SJCRH30 (cell line): ENCODE measurements at regions not wholly inside any gene's neighbourhood (a gene's known extent, or its start where the extent isn't known, plus 50 kb on each side); places are given as distances from the start of the nearest gene placed in this dataset.

ENCODE experiments used
- DNase-seq, 2 experiments: peaks; one replicate each; pipeline ENCODE4 v3.0.0-alpha.2; 2015 to 2020
- H3K27ac ChIP-seq: fragments of 250-450 bp; sonication (Bioruptor Pico); 2 replicates; pipeline ENCODE4 v1.5.1; 2020; ENCODE audit warnings: mild to moderate bottlenecking, moderate library complexity
- H3K27me3 ChIP-seq: fragments of 250-450 bp; sonication (Bioruptor Pico); 2 replicates; pipeline ENCODE4 v1.5.1; 2020; ENCODE audit warnings: mild to moderate bottlenecking, moderate library complexity
- H3K36me3 ChIP-seq: fragments of 250-450 bp; sonication (Bioruptor Pico); 2 replicates; pipeline ENCODE4 v1.5.1; 2020; ENCODE audit warnings: mild to moderate bottlenecking, moderate library complexity
- H3K4me1 ChIP-seq: fragments of 250-450 bp; sonication (Bioruptor Pico); 2 replicates; pipeline ENCODE4 v1.5.1; 2020; ENCODE audit warnings: mild to moderate bottlenecking, moderate library complexity
- H3K4me3 ChIP-seq: fragments of 250-450 bp; sonication (Bioruptor Pico); 2 replicates; pipeline ENCODE4 v1.5.1; 2020; ENCODE audit warnings: mild to moderate bottlenecking, moderate library complexity
- H3K9me3 ChIP-seq: fragments of 250-450 bp; sonication (Bioruptor Pico); replicated peaks from 2 replicates; pipeline ENCODE4 v1.5.1; 2020; ENCODE audit warnings: mild to moderate bottlenecking, moderate library complexity

GRCh38 chr6:14031516-14031915, 86.1 kb upstream of the CD83 start:
- H3K27ac ChIP-seq: no peak overlapping the region
- no peaks in the 10 kb centered on the region for H3K4me1 ChIP-seq
- no peak for DNase-seq
- H3K27me3 ChIP-seq: no peaks in the 10 kb centered on the region; the same call in 1 of the 2 replicates
- H3K9me3 ChIP-seq: no peaks in the 10 kb centered on the region
- H3K4me3 ChIP-seq: no peak overlapping the region
- no peaks in the 10 kb centered on the region for H3K36me3 ChIP-seq

GRCh38 chr6:14035071-14035847, 82.3 kb upstream of the CD83 start:
- no peaks in the 10 kb centered on the region; the same call in 1 of the 2 replicates for H3K27me3 ChIP-seq
- no peaks in the 10 kb centered on the region for H3K36me3 ChIP-seq
- no peaks in the 10 kb centered on the region for H3K4me1 ChIP-seq
- no peaks in the 10 kb centered on the region for H3K9me3 ChIP-seq
- no peak overlapping the region for H3K27ac ChIP-seq
- no peak overlapping the region for H3K4me3 ChIP-seq
- DNase-seq: no peak

- no peaks in the 10 kb centered on the region for H3K4me1 ChIP-seq
- no peak for DNase-seq
- H3K27me3 ChIP-seq: no peaks in the 10 kb centered on the region; the same call in 1 of the 2 replicates
- no peak overlapping the region for H3K4me3 ChIP-seq
- H3K9me3 ChIP-seq: no peaks in the 10 kb centered on the region
- no peak overlapping the region for H3K27ac ChIP-seq
- no peaks in the 10 kb centered on the region for H3K36me3 ChIP-seq
Measured at GRCh38 chr6:14035874-14036273, 81.7 kb upstream of the CD83 start.

- Histone ChIP-seq H3K36me3 (no peaks in the 10 kb centered on the region), H3K27me3 (no peaks in the 10 kb centered on the region; the same call in 1 of the 2 replicates), H3K4me3 (no peak overlapping the region), H3K4me1 (no peaks in the 10 kb centered on the region), H3K9me3 (no peaks in the 10 kb centered on the region), H3K27ac (no peak overlapping the region)
- DNase-seq: no peak
Measured at GRCh38 chr6:14036911-14037310, 80.7 kb upstream of the CD83 start.

GRCh38 chr6:14037402-14038277, 79.9 kb upstream of the CD83 start:
- no peak for DNase-seq
- Histone ChIP-seq H3K4me1 (no peaks in the 10 kb centered on the region), H3K9me3 (no peaks in the 10 kb centered on the region), H3K36me3 (no peaks in the 10 kb centered on the region), H3K4me3 (no peak overlapping the region), H3K27ac (no peak overlapping the region), H3K27me3 (no peaks in the 10 kb centered on the region; the same call in 1 of the 2 replicates)

GRCh38 chr6:14038467-14039437, 78.8 kb upstream of the CD83 start:
- Histone ChIP-seq H3K4me3 (no peak overlapping the region), H3K36me3 (no peaks in the 10 kb centered on the region), H3K27ac (no peak overlapping the region)

GRCh38 chr6:14040042-14040441, 77.5 kb upstream of the CD83 start:
- Histone ChIP-seq H3K9me3 (no peaks in the 10 kb centered on the region), H3K4me3 (no peak overlapping the region), H3K27ac (no peak overlapping the region), H3K4me1 (no peaks in the 10 kb centered on the region), H3K36me3 (no peaks in the 10 kb centered on the region), H3K27me3 (no peaks in the 10 kb centered on the region; the same call in 1 of the 2 replicates)
- DNase-seq: no peak

More at GRCh38 chr6:14038467-14039437, 78.8 kb upstream of the CD83 start:
- Histone ChIP-seq H3K4me1 (no peaks in the 10 kb centered on the region), H3K9me3 (no peaks in the 10 kb centered on the region), H3K27me3 (no peaks in the 10 kb centered on the region; the same call in 1 of the 2 replicates)
- peak in 1 of 2 experiments; percentile 23 for DNase-seq

- Histone ChIP-seq H3K4me1 (no peaks in the 10 kb centered on the region), H3K36me3 (no peaks in the 10 kb centered on the region), H3K27me3 (no peaks in the 10 kb centered on the region), H3K4me3 (no peak overlapping the region), H3K27ac (no peak overlapping the region), H3K9me3 (no peaks in the 10 kb centered on the region)
- DNase-seq: peak in 1 of 2 experiments; percentile 51
Measured at GRCh38 chr6:14046476-14047068, 71.0 kb upstream of the CD83 start.

GRCh38 chr6:14047151-14047740, 70.3 kb upstream of the CD83 start:
- Histone ChIP-seq H3K27me3 (no peaks in the 10 kb centered on the region), H3K27ac (no peak overlapping the region), H3K36me3 (no peaks in the 10 kb centered on the region), H3K4me3 (no peak overlapping the region), H3K9me3 (no peaks in the 10 kb centered on the region), H3K4me1 (no peaks in the 10 kb centered on the region)
- no peak for DNase-seq

GRCh38 chr6:14048837-14049236, 68.7 kb upstream of the CD83 start:
- DNase-seq: no peak
- H3K27me3 ChIP-seq: no peaks in the 10 kb centered on the region
- H3K4me3 ChIP-seq: no peak overlapping the region
- H3K36me3 ChIP-seq: no peaks in the 10 kb centered on the region
- no peaks in the 10 kb centered on the region for H3K4me1 ChIP-seq
- no peak overlapping the region for H3K27ac ChIP-seq
- H3K9me3 ChIP-seq: no peaks in the 10 kb centered on the region

GRCh38 chr6:14051355-14051754, 66.2 kb upstream of the CD83 start:
- DNase-seq: peak in 1 of 2 experiments; percentile 7
- H3K4me3 ChIP-seq: no peak overlapping the region
- no peaks in the 10 kb centered on the region for H3K27me3 ChIP-seq
- no peaks in the 10 kb centered on the region for H3K9me3 ChIP-seq
- H3K27ac ChIP-seq: no peak overlapping the region
- no peaks in the 10 kb centered on the region for H3K36me3 ChIP-seq
- H3K4me1 ChIP-seq: no peaks in the 10 kb centered on the region

- no peaks in the 10 kb centered on the region for H3K36me3 ChIP-seq
- no peak overlapping the region for H3K27ac ChIP-seq
- no peaks in the 10 kb centered on the region for H3K4me1 ChIP-seq
- DNase-seq: no peak
- no peak overlapping the region for H3K4me3 ChIP-seq
- no peaks in the 10 kb centered on the region for H3K9me3 ChIP-seq
- no peaks in the 10 kb centered on the region for H3K27me3 ChIP-seq
Measured at GRCh38 chr6:14053811-14054210, 63.8 kb upstream of the CD83 start.

GRCh38 chr6:14055541-14055940, 62.0 kb upstream of the CD83 start:
- no peaks in the 10 kb centered on the region for H3K36me3 ChIP-seq
- no peak overlapping the region for H3K27ac ChIP-seq
- no peak for DNase-seq
- H3K4me1 ChIP-seq: no peaks in the 10 kb centered on the region
- no peaks in the 10 kb centered on the region for H3K9me3 ChIP-seq
- no peaks in the 10 kb centered on the region for H3K27me3 ChIP-seq
- no peak overlapping the region for H3K4me3 ChIP-seq
